ENCODE measurements at regions not wholly inside any gene's neighbourhood (a gene's known extent, or its start where the extent isn't known, plus 50 kb on each side); places are given as distances from the start of the nearest gene placed in this dataset.
"Not testable (repeated sequence)": the region's sequence is repeated elsewhere in the genome, so short reads cannot be mapped to it uniquely, and the experiment has no call there.

GRCh38 chr5:82720213-82721086 is 356.7 kb downstream of the TMEM167A start:
- no peaks in the 10 kb centered on the region for H3K79me2 ChIP-seq (ENCODE audit: insufficient read depth, low read length)
- H4K20me1 ChIP-seq (ENCODE audit: insufficient read depth, low read length): no peaks in the 10 kb centered on the region
- no peak overlapping the region for H2AFZ ChIP-seq (ENCODE audit: low read length)
- no peaks in the 10 kb centered on the region for H3K27me3 ChIP-seq (ENCODE audit: insufficient read depth, low read length)
- no peaks in the 10 kb centered on the region for H3K36me3 ChIP-seq (ENCODE audit: insufficient read depth, low read length)
- H3K27ac ChIP-seq (ENCODE audit: low read depth, low read length): no peak overlapping the region
- DNase-seq (ENCODE audit: insufficient read length, low spot score, missing footprints): peak; percentile 65
- no peak overlapping the region for H3K4me2 ChIP-seq (ENCODE audit: insufficient read depth, low read length)
- H3K9me3 ChIP-seq (ENCODE audit: low read depth, low read length): no peaks in the 10 kb centered on the region
- H3K4me3 ChIP-seq (ENCODE audit: insufficient read depth, low read length): no peak overlapping the region
- no peak for TF ChIP-seq CTCF (IDR thresholded peaks at IDR 0.05; ENCODE audit: extremely low read depth, low read depth, low read length)
- H3K4me1 ChIP-seq (ENCODE audit: insufficient read depth, low read length): no peaks in the 10 kb centered on the region

- Histone ChIP-seq H2AFZ (ENCODE audit: low read length) (no peak overlapping the region), H3K4me1 (ENCODE audit: insufficient read depth, low read length) (no peaks in the 10 kb centered on the region), H3K27me3 (ENCODE audit: insufficient read depth, low read length) (no peaks in the 10 kb centered on the region), H3K4me3 (ENCODE audit: insufficient read depth, low read length) (no peak overlapping the region), H3K9me3 (ENCODE audit: low read depth, low read length) (no peaks in the 10 kb centered on the region), H3K36me3 (ENCODE audit: insufficient read depth, low read length) (no peaks in the 10 kb centered on the region), H3K27ac (ENCODE audit: low read depth, low read length) (no peak overlapping the region), H4K20me1 (ENCODE audit: insufficient read depth, low read length) (no peaks in the 10 kb centered on the region), H3K79me2 (ENCODE audit: insufficient read depth, low read length) (no peaks in the 10 kb centered on the region), H3K4me2 (ENCODE audit: insufficient read depth, low read length) (no peak overlapping the region)
- no peak for TF ChIP-seq CTCF (IDR thresholded peaks at IDR 0.05; ENCODE audit: extremely low read depth, low read depth, low read length)
- DNase-seq (ENCODE audit: insufficient read length, low spot score, missing footprints): peak; percentile 51
Observed at GRCh38 chr5:82719368-82719767, 357.8 kb downstream of the TMEM167A start.

GRCh38 chr5:82717738-82718137 is 359.5 kb downstream of the TMEM167A start:
- no peak for TF ChIP-seq CTCF (IDR thresholded peaks at IDR 0.05; ENCODE audit: extremely low read depth, low read depth, low read length)
- DNase-seq (ENCODE audit: insufficient read length, low spot score, missing footprints): no peak
- Histone ChIP-seq H3K4me3 (ENCODE audit: insufficient read depth, low read length) (no peak overlapping the region), H3K4me1 (ENCODE audit: insufficient read depth, low read length) (no peaks in the 10 kb centered on the region), H3K4me2 (ENCODE audit: insufficient read depth, low read length) (no peak overlapping the region), H4K20me1 (ENCODE audit: insufficient read depth, low read length) (no peaks in the 10 kb centered on the region), H3K27me3 (ENCODE audit: insufficient read depth, low read length) (no peaks in the 10 kb centered on the region), H3K36me3 (ENCODE audit: insufficient read depth, low read length) (no peaks in the 10 kb centered on the region), H2AFZ (ENCODE audit: low read length) (no peak overlapping the region), H3K79me2 (ENCODE audit: insufficient read depth, low read length) (no peaks in the 10 kb centered on the region), H3K27ac (ENCODE audit: low read depth, low read length) (no peak overlapping the region), H3K9me3 (ENCODE audit: low read depth, low read length) (no peaks in the 10 kb centered on the region)

GRCh38 chr5:82714732-82715131 is 362.5 kb downstream of the TMEM167A start:
- not testable (repeated sequence) for H3K4me3 ChIP-seq (ENCODE audit: insufficient read depth, low read length); H3K36me3 ChIP-seq (ENCODE audit: insufficient read depth, low read length); H3K4me2 ChIP-seq (ENCODE audit: insufficient read depth, low read length); H2AFZ ChIP-seq (ENCODE audit: low read length); H3K9me3 ChIP-seq (ENCODE audit: low read depth, low read length); H3K27me3 ChIP-seq (ENCODE audit: insufficient read depth, low read length); H3K79me2 ChIP-seq (ENCODE audit: insufficient read depth, low read length); H3K4me1 ChIP-seq (ENCODE audit: insufficient read depth, low read length); H4K20me1 ChIP-seq (ENCODE audit: insufficient read depth, low read length); H3K27ac ChIP-seq (ENCODE audit: low read depth, low read length); DNase-seq (ENCODE audit: insufficient read length, low spot score, missing footprints)
